Activated T-cell treated with anti-CD3 and anti-CD28 coated beads, Interleukin-2, amount 50 U/mL, for 72 hours (primary cell): ENCODE measurements at regions not wholly inside any gene's neighbourhood (a gene's known extent, or its start where the extent isn't known, plus 50 kb on each side); places are given as distances from the start of the nearest gene placed in this dataset.

Experiments used
- ATAC-seq, 2 donors: fragments of 150-1000 bp; cut with Tn5 transposase; replicated peaks in 1 of 2; 2 replicates each; pipeline ENCODE4 v1.10.0; 2021; ENCODE audit warnings: moderate library complexity in 2 of 2, mild to moderate bottlenecking in 1 of 2
- DNase-seq, 2 donors: peaks; one replicate each; pipeline ENCODE4 v3.0.0; 2021 to 2022; ENCODE audit warnings: mixed read lengths in 1 of 2
- H3K27ac Mint-ChIP-seq: one replicate; pipeline ENCODE4 v1.8.0; 2022; ENCODE audit warnings: mild to moderate bottlenecking, moderate library complexity, mixed read lengths
- H3K27me3 Mint-ChIP-seq: one replicate; pipeline ENCODE4 v1.8.0; 2022; ENCODE audit warnings: low read depth, mixed read lengths
- H3K36me3 Mint-ChIP-seq, 2 donors: one replicate each; pipeline ENCODE4 v1.8.0; 2022; ENCODE audit warnings: mixed read lengths in 2 of 2, mild to moderate bottlenecking in 1 of 2; ENCODE audit not compliant: insufficient read depth in 2 of 2
- H3K4me1 Mint-ChIP-seq: one replicate; pipeline ENCODE4 v1.8.0; 2022; ENCODE audit warnings: low read depth, mixed read lengths
- H3K4me3 Mint-ChIP-seq, 2 donors: one replicate each; pipeline ENCODE4 v1.8.0; 2022; ENCODE audit warnings: mild to moderate bottlenecking in 2 of 2, mixed read lengths in 2 of 2, moderate library complexity in 2 of 2
- H3K9me3 Mint-ChIP-seq, 2 donors: one replicate each; pipeline ENCODE4 v1.8.0; 2022; ENCODE audit warnings: mixed read lengths in 2 of 2

- no peak overlapping the region for H3K27ac Mint-ChIP-seq
- DNase-seq (no peak), ATAC-seq (no peak)
- H3K4me3 Mint-ChIP-seq = no peak overlapping the region
- no peaks in the 10 kb centered on the region for H3K36me3 Mint-ChIP-seq
- H3K27me3 Mint-ChIP-seq = no peaks in the 10 kb centered on the region
- peaks cover 2% of the 10 kb centered on the region in 2 donors for H3K9me3 Mint-ChIP-seq
- no peaks in the 10 kb centered on the region for H3K4me1 Mint-ChIP-seq
Measured at GRCh38 chr9:28810388-28811075, 1237.3 kb upstream of the C9orf72 start.

GRCh38 chr9:28820741-28821140, 1247.5 kb upstream of the C9orf72 start:
- Mint-ChIP-seq H3K27me3 (no peaks in the 10 kb centered on the region), H3K27ac (no peak overlapping the region), H3K4me1 (no peaks in the 10 kb centered on the region), H3K36me3 (no peaks in the 10 kb centered on the region), H3K9me3 (peaks cover 2 to 4% of the 10 kb centered on the region in 2 donors), H3K4me3 (no peak overlapping the region)
- no peak for DNase-seq
- ATAC-seq = no peak

- H3K27me3 Mint-ChIP-seq = no peaks in the 10 kb centered on the region
- no peaks in the 10 kb centered on the region for H3K4me1 Mint-ChIP-seq
- DNase-seq (no peak), ATAC-seq (no peak)
- H3K27ac Mint-ChIP-seq = no peak overlapping the region
- H3K36me3 Mint-ChIP-seq = no peaks in the 10 kb centered on the region
- H3K9me3 Mint-ChIP-seq = peaks cover 2 to 4% of the 10 kb centered on the region in 2 donors
- no peak overlapping the region for H3K4me3 Mint-ChIP-seq
Measured at GRCh38 chr9:28821240-28821639, 1248.0 kb upstream of the C9orf72 start.

- H3K4me1 Mint-ChIP-seq = no peaks in the 10 kb centered on the region
- no peak overlapping the region for H3K27ac Mint-ChIP-seq
- no peak for ATAC-seq
- DNase-seq = no peak
- no peaks in the 10 kb centered on the region for H3K36me3 Mint-ChIP-seq
- peaks cover 0 to 2% of the 10 kb centered on the region in 2 donors for H3K9me3 Mint-ChIP-seq
- no peaks in the 10 kb centered on the region for H3K27me3 Mint-ChIP-seq
- H3K4me3 Mint-ChIP-seq = no peak overlapping the region
Measured at GRCh38 chr9:28824432-28824963, 1251.2 kb upstream of the C9orf72 start.

GRCh38 chr9:28832168-28832770, 1259.0 kb upstream of the C9orf72 start:
- no peaks in the 10 kb centered on the region for H3K36me3 Mint-ChIP-seq
- DNase-seq (no peak), ATAC-seq (no peak)
- H3K9me3 Mint-ChIP-seq = peaks cover 2 to 3% of the 10 kb centered on the region in 2 donors
- H3K27me3 Mint-ChIP-seq = no peaks in the 10 kb centered on the region
- no peak overlapping the region for H3K27ac Mint-ChIP-seq
- H3K4me3 Mint-ChIP-seq = no peak overlapping the region
- no peaks in the 10 kb centered on the region for H3K4me1 Mint-ChIP-seq

- Mint-ChIP-seq H3K9me3 (peaks cover 2 to 3% of the 10 kb centered on the region in 2 donors), H3K4me1 (no peaks in the 10 kb centered on the region), H3K4me3 (no peak overlapping the region), H3K27ac (no peak overlapping the region), H3K36me3 (no peaks in the 10 kb centered on the region), H3K27me3 (no peaks in the 10 kb centered on the region)
- ATAC-seq = no peak
- DNase-seq = no peak
Measured at GRCh38 chr9:28834156-28834555, 1260.9 kb upstream of the C9orf72 start.

- Mint-ChIP-seq H3K27me3 (no peaks in the 10 kb centered on the region), H3K27ac (no peak overlapping the region), H3K36me3 (no peaks in the 10 kb centered on the region), H3K4me3 (no peak overlapping the region), H3K4me1 (no peaks in the 10 kb centered on the region), H3K9me3 (peaks cover 2 to 6% of the 10 kb centered on the region in 2 donors)
- ATAC-seq (no peak), DNase-seq (no peak)
Measured at GRCh38 chr9:28839778-28840430, 1266.6 kb upstream of the C9orf72 start.

- ATAC-seq = no peak
- H3K4me1 Mint-ChIP-seq = no peaks in the 10 kb centered on the region
- no peaks in the 10 kb centered on the region for H3K27me3 Mint-ChIP-seq
- H3K36me3 Mint-ChIP-seq = no peaks in the 10 kb centered on the region
- H3K4me3 Mint-ChIP-seq = no peak overlapping the region
- no peak overlapping the region for H3K27ac Mint-ChIP-seq
- DNase-seq = no peak
- peaks cover 4 to 6% of the 10 kb centered on the region in 2 donors for H3K9me3 Mint-ChIP-seq
Measured at GRCh38 chr9:28841775-28842174, 1268.5 kb upstream of the C9orf72 start.

- ATAC-seq = no peak
- no peaks in the 10 kb centered on the region for H3K27me3 Mint-ChIP-seq
- no peak for DNase-seq
- peaks cover 0 to 7% of the 10 kb centered on the region in 2 donors for H3K9me3 Mint-ChIP-seq
- no peak overlapping the region for H3K4me3 Mint-ChIP-seq
- H3K4me1 Mint-ChIP-seq = no peaks in the 10 kb centered on the region
- no peaks in the 10 kb centered on the region for H3K36me3 Mint-ChIP-seq
- H3K27ac Mint-ChIP-seq = no peak overlapping the region
Measured at GRCh38 chr9:28847331-28847730, 1274.0 kb upstream of the C9orf72 start.

GRCh38 chr9:28848671-28849070, 1275.4 kb upstream of the C9orf72 start:
- no peak for ATAC-seq

GRCh38 chr9:28853477-28853876, 1280.2 kb upstream of the C9orf72 start:
- no peak for DNase-seq
- Mint-ChIP-seq H3K27me3 (no peaks in the 10 kb centered on the region), H3K9me3 (peaks cover 0 to 5% of the 10 kb centered on the region in 2 donors), H3K4me1 (no peaks in the 10 kb centered on the region), H3K4me3 (no peak overlapping the region), H3K27ac (no peak overlapping the region), H3K36me3 (peaks cover 0 to 2% of the 10 kb centered on the region in 2 donors)
- no peak for ATAC-seq

More at GRCh38 chr9:28848671-28849070, 1275.4 kb upstream of the C9orf72 start:
- Mint-ChIP-seq H3K9me3 (peaks cover 0 to 7% of the 10 kb centered on the region in 2 donors), H3K4me1 (no peaks in the 10 kb centered on the region), H3K4me3 (no peak overlapping the region), H3K27ac (no peak overlapping the region), H3K27me3 (no peaks in the 10 kb centered on the region), H3K36me3 (peaks cover 0 to 2% of the 10 kb centered on the region in 2 donors)
- no peak for DNase-seq

- DNase-seq = no peak
- Mint-ChIP-seq H3K4me3 (no peak overlapping the region), H3K27ac (no peak overlapping the region), H3K27me3 (no peaks in the 10 kb centered on the region), H3K9me3 (peaks cover 4% of the 10 kb centered on the region in 2 donors), H3K36me3 (no peaks in the 10 kb centered on the region), H3K4me1 (no peaks in the 10 kb centered on the region)
- no peak for ATAC-seq
Measured at GRCh38 chr9:28866951-28867350, 1293.7 kb upstream of the C9orf72 start.

GRCh38 chr9:28868228-28868990, 1295.1 kb upstream of the C9orf72 start:
- DNase-seq (no peak), ATAC-seq (no peak)
- peaks cover 4% of the 10 kb centered on the region in 2 donors for H3K9me3 Mint-ChIP-seq
- H3K4me3 Mint-ChIP-seq = no peak overlapping the region
- H3K36me3 Mint-ChIP-seq = no peaks in the 10 kb centered on the region
- H3K4me1 Mint-ChIP-seq = no peaks in the 10 kb centered on the region
- H3K27me3 Mint-ChIP-seq = no peaks in the 10 kb centered on the region
- no peak overlapping the region for H3K27ac Mint-ChIP-seq
